ENCODE measurements at regions not wholly inside any gene's neighbourhood (a gene's known extent, or its start where the extent isn't known, plus 50 kb on each side); places are given as distances from the start of the nearest gene placed in this dataset.

- TF ChIP-seq CTCF (IDR thresholded peaks at IDR 0.05; ENCODE audit: insufficient read depth, low read length, poor library complexity, severe bottlenecking), result no peak
- DNase-seq (ENCODE audit: low read depth), result no peak
Measured at GRCh38 chr2:52964916-52965530, 802.6 kb upstream of the CHAC2 start.

GRCh38 chr2:52961403-52961802, 806.2 kb upstream of the CHAC2 start:
- no peaks in the 10 kb centered on the region for H3K27me3 ChIP-seq (ENCODE audit: control insufficient read depth, insufficient read depth, low read length)
- TF ChIP-seq CTCF (IDR thresholded peaks at IDR 0.05; ENCODE audit: insufficient read depth, low read length, poor library complexity, severe bottlenecking), result no peak

More at GRCh38 chr2:52964916-52965530, 802.6 kb upstream of the CHAC2 start:
- Histone ChIP-seq H3K4me3 (ENCODE audit: low read depth, low read length) (no peak overlapping the region), H3K36me3 (ENCODE audit: control insufficient read depth, insufficient read depth, low read length) (no peaks in the 10 kb centered on the region), H3K27me3 (ENCODE audit: control insufficient read depth, insufficient read depth, low read length) (no peaks in the 10 kb centered on the region)

GRCh38 chr2:52960881-52961280, 806.7 kb upstream of the CHAC2 start:
- Histone ChIP-seq H3K4me3 (ENCODE audit: low read depth, low read length) (no peak overlapping the region), H3K27me3 (ENCODE audit: control insufficient read depth, insufficient read depth, low read length) (no peaks in the 10 kb centered on the region), H3K36me3 (ENCODE audit: control insufficient read depth, insufficient read depth, low read length) (no peaks in the 10 kb centered on the region)
- TF ChIP-seq CTCF (IDR thresholded peaks at IDR 0.05; ENCODE audit: insufficient read depth, low read length, poor library complexity, severe bottlenecking), result no peak
- DNase-seq (ENCODE audit: low read depth), result no peak

More at GRCh38 chr2:52961403-52961802, 806.2 kb upstream of the CHAC2 start:
- Histone ChIP-seq H3K4me3 (ENCODE audit: low read depth, low read length) (no peak overlapping the region), H3K36me3 (ENCODE audit: control insufficient read depth, insufficient read depth, low read length) (no peaks in the 10 kb centered on the region)
- DNase-seq (ENCODE audit: low read depth), result no peak

- Histone ChIP-seq H3K27me3 (ENCODE audit: control insufficient read depth, insufficient read depth, low read length) (no peaks in the 10 kb centered on the region), H3K4me3 (ENCODE audit: low read depth, low read length) (no peak overlapping the region), H3K36me3 (ENCODE audit: control insufficient read depth, insufficient read depth, low read length) (no peaks in the 10 kb centered on the region)
- no peak for TF ChIP-seq CTCF (IDR thresholded peaks at IDR 0.05; ENCODE audit: insufficient read depth, low read length, poor library complexity, severe bottlenecking)
- DNase-seq (ENCODE audit: low read depth), result no peak
Measured at GRCh38 chr2:52959801-52960200, 807.8 kb upstream of the CHAC2 start.

- DNase-seq (ENCODE audit: low read depth), result no peak
- no peak for TF ChIP-seq CTCF (IDR thresholded peaks at IDR 0.05; ENCODE audit: insufficient read depth, low read length, poor library complexity, severe bottlenecking)
- H3K27me3 ChIP-seq (ENCODE audit: control insufficient read depth, insufficient read depth, low read length), result no peaks in the 10 kb centered on the region
- no peaks in the 10 kb centered on the region for H3K36me3 ChIP-seq (ENCODE audit: control insufficient read depth, insufficient read depth, low read length)
- no peak overlapping the region for H3K4me3 ChIP-seq (ENCODE audit: low read depth, low read length)
Measured at GRCh38 chr2:52956766-52957165, 810.8 kb upstream of the CHAC2 start.

GRCh38 chr2:52956118-52956517, 811.5 kb upstream of the CHAC2 start:
- no peak for TF ChIP-seq CTCF (IDR thresholded peaks at IDR 0.05; ENCODE audit: insufficient read depth, low read length, poor library complexity, severe bottlenecking)
- Histone ChIP-seq H3K36me3 (ENCODE audit: control insufficient read depth, insufficient read depth, low read length) (no peaks in the 10 kb centered on the region), H3K4me3 (ENCODE audit: low read depth, low read length) (no peak overlapping the region), H3K27me3 (ENCODE audit: control insufficient read depth, insufficient read depth, low read length) (no peaks in the 10 kb centered on the region)
- DNase-seq (ENCODE audit: low read depth), result no peak
